H1 (cell line): ENCODE measurements at regions not wholly inside any gene's neighbourhood (a gene's known extent, or its start where the extent isn't known, plus 50 kb on each side); places are given as distances from the start of the nearest gene placed in this dataset.

Experiments
- CTCF ChIA-PET: fragments of 300-600 bp; sonication (Branson Sonifier 250); formaldehyde crosslinking; loops from one replicate; lab custom pipeline; 2021; ENCODE audit not compliant: partially characterized antibody; lab: Charles Lee
- POLR2A ChIA-PET: fragments of 300-600 bp; sonication (Branson Sonifier 250); formaldehyde crosslinking; loops from one replicate; lab custom pipeline; 2021; ENCODE audit warnings: inconsistent platforms; ENCODE audit not compliant: partially characterized antibody; lab: Charles Lee
- DNase-seq, 2 experiments: peaks; one replicate each; pipeline versions ENCODE4 v3.0.0 to v3.0.0-alpha.2; 2010 to 2022; ENCODE audit warnings: low spot score in 2 of 2, low read depth in 1 of 2, mixed read lengths in 1 of 2
- FAIRE-seq: peaks from 2 replicates; lab custom pipeline; 2011; peaks lifted over from hg19 to GRCh38; lab: Jason Lieb, UNC
- H2AFZ ChIP-seq: 2 replicates; pipeline ENCODE4 v1.8.1; 2012; ENCODE audit warnings: low read length, inconsistent platforms
- H2AK5ac ChIP-seq: 2 replicates; pipeline ENCODE4 v1.6.1; 2013; ENCODE audit warnings: low read depth, low read length
- H2BK120ac ChIP-seq: replicated peaks from 2 replicates; pipeline ENCODE3; 2013; ENCODE audit warnings: low read depth, low read length, inconsistent platforms
- H2BK12ac ChIP-seq: 2 replicates; pipeline ENCODE4 v1.6.1; 2013; ENCODE audit warnings: low read depth, low read length
- H2BK15ac ChIP-seq: 2 replicates; pipeline ENCODE4 v1.6.1; 2013; ENCODE audit warnings: low read length
- H2BK20ac ChIP-seq: 2 replicates; pipeline ENCODE4 v1.6.1; 2013; ENCODE audit warnings: low read length
- H2BK5ac ChIP-seq: 2 replicates; pipeline ENCODE4 v1.6.1; 2013; ENCODE audit warnings: low read depth, low read length
- H3K14ac ChIP-seq: 2 replicates; pipeline ENCODE4 v1.6.1; 2013; ENCODE audit warnings: inconsistent platforms; ENCODE audit not compliant: insufficient read length
- H3K18ac ChIP-seq: 2 replicates; pipeline ENCODE4 v1.6.1; 2013; ENCODE audit warnings: low read length; ENCODE audit errors: extremely low read depth
- H3K23ac ChIP-seq: 2 replicates; pipeline ENCODE4 v1.6.1; 2013; ENCODE audit warnings: inconsistent platforms; ENCODE audit not compliant: insufficient read length
- H3K23me2 ChIP-seq: 2 replicates; pipeline ENCODE4 v1.6.1; 2013; ENCODE audit warnings: low read depth, low read length
- H3K27ac ChIP-seq: 2 replicates; pipeline ENCODE4 v1.6.1; 2011; ENCODE audit warnings: low read depth, low read length, inconsistent platforms
- H3K27me3 ChIP-seq, 4 experiments: replicated peaks in 1 of 4; 1 replicate in 1 of 4; 2 replicates in 3 of 4; pipeline versions ENCODE4 v1.6.1 to v1.8.1; 2011 to 2013; ENCODE audit warnings: low read length in 3 of 4, mild to moderate bottlenecking in 3 of 4, inconsistent platforms in 2 of 4, mixed read lengths in 2 of 4, moderate library complexity in 1 of 4; ENCODE audit not compliant: control insufficient read depth in 3 of 4, insufficient read depth in 3 of 4; ENCODE audit errors: extremely low read depth in 1 of 4
- H3K36me3 ChIP-seq, 4 experiments: 2 replicates each; pipeline versions ENCODE4 v1.6.1 to v1.8.1; 2011 to 2013; ENCODE audit warnings: mild to moderate bottlenecking in 4 of 4, low read length in 3 of 4, moderate library complexity in 2 of 4, control low read depth in 1 of 4, inconsistent platforms in 1 of 4; ENCODE audit not compliant: insufficient read depth in 4 of 4, control insufficient read depth in 2 of 4
- H3K4ac ChIP-seq: replicated peaks from 2 replicates; pipeline ENCODE3; 2013; ENCODE audit warnings: low read length, low read depth, mixed read lengths, inconsistent platforms; ENCODE audit not compliant: insufficient read length
- H3K4me1 ChIP-seq, 4 experiments: replicated peaks in 1 of 4; 1 replicate in 1 of 4; 2 replicates in 3 of 4; pipeline versions ENCODE4 v1.6.1 to v1.8.1; 2011 to 2013; ENCODE audit warnings: low read length in 3 of 4, inconsistent platforms in 2 of 4, mixed read lengths in 1 of 4; ENCODE audit not compliant: insufficient read depth in 4 of 4, control insufficient read depth in 3 of 4
- H3K4me2 ChIP-seq, 2 experiments: 2 replicates each; pipeline versions ENCODE4 v1.6.1 to v1.8.1; 2011 to 2013; ENCODE audit warnings: low read depth in 2 of 2, low read length in 2 of 2, control low read depth in 1 of 2, inconsistent platforms in 1 of 2, mild to moderate bottlenecking in 1 of 2; ENCODE audit not compliant: insufficient read depth in 1 of 2
- H3K4me3 ChIP-seq, 4 experiments: fragments of 200-600, 300-600 bp in 1 of 4; sonication (generic), shearing (Covaris generic), sonication (Bioruptor Twin) in 1 of 4; 2 replicates each; pipeline versions ENCODE4 v1.5.1 to v1.8.1; 2011 to 2016; ENCODE audit warnings: low read length in 4 of 4, low read depth in 3 of 4, control low read depth in 2 of 4, inconsistent platforms in 2 of 4, mild to moderate bottlenecking in 2 of 4, mixed read lengths in 1 of 4, moderate library complexity in 1 of 4; ENCODE audit not compliant: insufficient read depth in 2 of 4; ENCODE audit errors: extremely low read depth in 1 of 4
- H3K56ac ChIP-seq: replicated peaks from 2 replicates; pipeline ENCODE3; 2013; ENCODE audit warnings: low read depth, mild to moderate bottlenecking, mixed read lengths, low read length, inconsistent platforms; ENCODE audit not compliant: insufficient read length
- H3K79me1 ChIP-seq: 2 replicates; pipeline ENCODE4 v1.6.1; 2013; ENCODE audit warnings: low read depth, low read length, control low read depth
- H3K79me2 ChIP-seq, 2 experiments: 2 replicates each; pipeline versions ENCODE4 v1.6.1 to v1.8.1; 2012 to 2013; ENCODE audit warnings: low read length in 2 of 2, mild to moderate bottlenecking in 2 of 2, inconsistent platforms in 1 of 2; ENCODE audit not compliant: insufficient read depth in 2 of 2, control insufficient read depth in 1 of 2
- H3K9ac ChIP-seq, 4 experiments: replicated peaks in 1 of 4; 1 replicate in 1 of 4; 2 replicates in 3 of 4; pipeline versions ENCODE4 v1.6.1 to v1.8.1; 2011 to 2013; ENCODE audit warnings: low read depth in 3 of 4, low read length in 3 of 4, control low read depth in 2 of 4, mild to moderate bottlenecking in 2 of 4, moderate library complexity in 2 of 4, inconsistent platforms in 1 of 4; ENCODE audit errors: extremely low read depth in 1 of 4
- H3K9me3 ChIP-seq, 2 experiments: 2 replicates each; pipeline versions ENCODE4 v1.6.1 to v1.8.1; 2012 to 2013; ENCODE audit warnings: mild to moderate bottlenecking in 2 of 2, moderate library complexity in 2 of 2, control low read depth in 1 of 2, inconsistent platforms in 1 of 2, low read depth in 1 of 2, low read length in 1 of 2, mixed read lengths in 1 of 2; ENCODE audit not compliant: insufficient read depth in 2 of 2
- H4K20me1 ChIP-seq, 2 experiments: replicated peaks in 1 of 2; 2 replicates each; pipeline versions ENCODE3 to v1.8.1; 2011 to 2013; ENCODE audit warnings: inconsistent platforms in 2 of 2, low read length in 2 of 2, mild to moderate bottlenecking in 1 of 2; ENCODE audit not compliant: insufficient read depth in 2 of 2, control insufficient read depth in 1 of 2
- H4K5ac ChIP-seq: 2 replicates; pipeline ENCODE4 v1.6.1; 2013; ENCODE audit warnings: low read length, low read depth, mixed read lengths, inconsistent platforms; ENCODE audit not compliant: insufficient read length
- H4K8ac ChIP-seq: 2 replicates; pipeline ENCODE4 v1.8.0; 2013; ENCODE audit warnings: mild to moderate bottlenecking, moderate library complexity, low read length, inconsistent platforms; ENCODE audit not compliant: insufficient read depth; ENCODE audit errors: extremely low read depth
- H4K91ac ChIP-seq: replicated peaks from 2 replicates; pipeline ENCODE3; 2013; ENCODE audit warnings: low read length, mixed read lengths, inconsistent platforms; ENCODE audit not compliant: insufficient read length
- CEBPB ChIP-seq: IDR thresholded peaks from 2 replicates; pipeline ENCODE4 v1.6.1; 2012; ENCODE audit warnings: low read depth, low read length
- WGBS, 2 experiments: shearing (Covaris generic) in 1 of 2; methylation state at CpG; one replicate each; pipeline versions ENCODE4 v1.1.6 to v1.1.7; 2013 to 2015; ENCODE audit warnings: low lambda C conversion rate in 2 of 2, mixed read lengths in 2 of 2, inconsistent platforms in 1 of 2, low coverage in 1 of 2, missing lambda C conversion rate in 1 of 2; ENCODE audit not compliant: insufficient replicate concordance in 2 of 2, insufficient coverage in 1 of 2, insufficient read length in 1 of 2; ENCODE audit errors: extremely low coverage in 1 of 2, missing lambda C conversion rate in 1 of 2; 5-methylcytosine and 5-hydroxymethylcytosine counted together
- TF ChIP-seq, protein P1 (sequence below): IDR thresholded peaks from 2 replicates; pipeline ENCODE4 v1.6.1; 2011; ENCODE audit warnings: low read length, improper control_type of control experiment
- TF ChIP-seq, protein P2 (sequence below), 3 experiments: IDR thresholded peaks; 1 replicate in 2 of 3; 2 replicates in 1 of 3; pipeline versions ENCODE4 v1.5.1 to v1.6.1; 2011; ENCODE audit warnings: low read length in 3 of 3, mild to moderate bottlenecking in 3 of 3, inconsistent platforms in 2 of 3, low read depth in 1 of 3, moderate library complexity in 1 of 3; ENCODE audit not compliant: insufficient read depth in 1 of 3; ENCODE audit errors: control extremely low read depth in 1 of 3
- TF ChIP-seq, protein P3 (sequence below): IDR thresholded peaks from 2 replicates; pipeline ENCODE4 v1.6.1; 2012; ENCODE audit warnings: inconsistent platforms

DNA sequence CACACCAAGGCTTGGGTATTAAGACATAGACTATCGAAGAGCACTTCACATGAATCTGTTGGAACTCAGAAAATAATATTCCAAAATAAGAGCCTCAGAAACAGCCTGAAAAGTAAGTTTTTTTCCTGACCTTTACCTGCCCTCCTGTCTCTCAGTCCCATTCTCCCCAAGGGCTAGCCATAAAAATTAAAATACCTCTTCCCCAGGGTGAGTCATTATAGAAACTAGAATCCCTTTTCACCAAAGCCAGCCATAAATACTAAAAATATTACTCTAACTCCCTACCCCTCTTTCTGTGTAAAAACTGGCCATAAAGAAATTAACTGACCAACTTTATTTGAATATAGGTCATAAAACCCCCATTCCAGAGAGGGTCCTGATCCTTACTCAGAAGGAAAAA, 87.9 kb upstream of the TMEM106B start:
- H3K36me3 ChIP-seq = no peaks in the 10 kb centered on the region
- no peak overlapping the region for H3K9ac ChIP-seq
- no peak overlapping the region for H4K8ac ChIP-seq
- no peak overlapping the region for H2BK15ac ChIP-seq
- no peak overlapping the region for H2BK20ac ChIP-seq
- no peak overlapping the region for H2BK120ac ChIP-seq
- H3K9me3 ChIP-seq = no peaks in the 10 kb centered on the region
- 96% methylated on average over 1 of the region's 1 CpG; no CpG with 5 or more reads in 1 of the 2 experiments for WGBS, 2 experiments
- H4K91ac ChIP-seq = no peak overlapping the region
- no peaks in the 10 kb centered on the region for H3K23me2 ChIP-seq
- H3K56ac ChIP-seq = no peak overlapping the region
- no peak for FAIRE-seq
- TF ChIP-seq, protein P1, sequence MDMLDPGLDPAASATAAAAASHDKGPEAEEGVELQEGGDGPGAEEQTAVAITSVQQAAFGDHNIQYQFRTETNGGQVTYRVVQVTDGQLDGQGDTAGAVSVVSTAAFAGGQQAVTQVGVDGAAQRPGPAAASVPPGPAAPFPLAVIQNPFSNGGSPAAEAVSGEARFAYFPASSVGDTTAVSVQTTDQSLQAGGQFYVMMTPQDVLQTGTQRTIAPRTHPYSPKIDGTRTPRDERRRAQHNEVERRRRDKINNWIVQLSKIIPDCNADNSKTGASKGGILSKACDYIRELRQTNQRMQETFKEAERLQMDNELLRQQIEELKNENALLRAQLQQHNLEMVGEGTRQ = no peak
- TF ChIP-seq, protein P2, sequence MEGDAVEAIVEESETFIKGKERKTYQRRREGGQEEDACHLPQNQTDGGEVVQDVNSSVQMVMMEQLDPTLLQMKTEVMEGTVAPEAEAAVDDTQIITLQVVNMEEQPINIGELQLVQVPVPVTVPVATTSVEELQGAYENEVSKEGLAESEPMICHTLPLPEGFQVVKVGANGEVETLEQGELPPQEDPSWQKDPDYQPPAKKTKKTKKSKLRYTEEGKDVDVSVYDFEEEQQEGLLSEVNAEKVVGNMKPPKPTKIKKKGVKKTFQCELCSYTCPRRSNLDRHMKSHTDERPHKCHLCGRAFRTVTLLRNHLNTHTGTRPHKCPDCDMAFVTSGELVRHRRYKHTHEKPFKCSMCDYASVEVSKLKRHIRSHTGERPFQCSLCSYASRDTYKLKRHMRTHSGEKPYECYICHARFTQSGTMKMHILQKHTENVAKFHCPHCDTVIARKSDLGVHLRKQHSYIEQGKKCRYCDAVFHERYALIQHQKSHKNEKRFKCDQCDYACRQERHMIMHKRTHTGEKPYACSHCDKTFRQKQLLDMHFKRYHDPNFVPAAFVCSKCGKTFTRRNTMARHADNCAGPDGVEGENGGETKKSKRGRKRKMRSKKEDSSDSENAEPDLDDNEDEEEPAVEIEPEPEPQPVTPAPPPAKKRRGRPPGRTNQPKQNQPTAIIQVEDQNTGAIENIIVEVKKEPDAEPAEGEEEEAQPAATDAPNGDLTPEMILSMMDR (IDR thresholded peaks at IDR 0.05; ENCODE audit: control extremely low read depth in 1 of 3, insufficient read depth in 1 of 3, low read depth in 1 of 3, low read length in 3 of 3) = no peak
- TF ChIP-seq CEBPB = no peak
- TF ChIP-seq, protein P3, sequence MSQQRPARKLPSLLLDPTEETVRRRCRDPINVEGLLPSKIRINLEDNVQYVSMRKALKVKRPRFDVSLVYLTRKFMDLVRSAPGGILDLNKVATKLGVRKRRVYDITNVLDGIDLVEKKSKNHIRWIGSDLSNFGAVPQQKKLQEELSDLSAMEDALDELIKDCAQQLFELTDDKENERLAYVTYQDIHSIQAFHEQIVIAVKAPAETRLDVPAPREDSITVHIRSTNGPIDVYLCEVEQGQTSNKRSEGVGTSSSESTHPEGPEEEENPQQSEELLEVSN = no peak
- H3K23ac ChIP-seq = no peak overlapping the region
- DNase-seq = no peak
- H3K14ac ChIP-seq = no peak overlapping the region
- no peak overlapping the region for H3K27ac ChIP-seq
- ChIA-PET CTCF (no interaction called here), POLR2A (no interaction called here)
- H3K27me3 ChIP-seq = no peaks in the 10 kb centered on the region
- H2BK12ac ChIP-seq = no peak overlapping the region
- H2BK5ac ChIP-seq = no peak overlapping the region
- no peak overlapping the region for H3K4ac ChIP-seq
- H3K79me2 ChIP-seq = no peaks in the 10 kb centered on the region
- H4K20me1 ChIP-seq = no peaks in the 10 kb centered on the region
- no peak overlapping the region for H4K5ac ChIP-seq
- H3K4me1 ChIP-seq = no peaks in the 10 kb centered on the region; a peak in 1 of 7 replicates
- no peaks in the 10 kb centered on the region for H3K79me1 ChIP-seq
- no peak overlapping the region for H3K4me3 ChIP-seq
- no peak overlapping the region for H3K4me2 ChIP-seq
- no peak overlapping the region for H2AK5ac ChIP-seq
- no peak overlapping the region for H3K18ac ChIP-seq
- H2AFZ ChIP-seq = no peak overlapping the region
